ENCODE measurements at regions not wholly inside any gene's neighbourhood (a gene's known extent, or its start where the extent isn't known, plus 50 kb on each side); places are given as distances from the start of the nearest gene placed in this dataset.

GRCh38 chr17:68699936-68700335, 98.8 kb upstream of the FAM20A start:
- no peak for TF ChIP-seq CTCF (IDR thresholded peaks at IDR 0.05)
- no peak for TF ChIP-seq POLR2A (IDR thresholded peaks at IDR 0.05)

Data from adrenal gland (tissue), 5 donors.